ENCODE measurements at regions not wholly inside any gene's neighbourhood (a gene's known extent, or its start where the extent isn't known, plus 50 kb on each side); places are given as distances from the start of the nearest gene placed in this dataset.

- no peak for DNase-seq (ENCODE audit: low spot score)
Observed at GRCh38 chr9:85204176-85204575, 534.6 kb downstream of the NTRK2 start.

DNA sequence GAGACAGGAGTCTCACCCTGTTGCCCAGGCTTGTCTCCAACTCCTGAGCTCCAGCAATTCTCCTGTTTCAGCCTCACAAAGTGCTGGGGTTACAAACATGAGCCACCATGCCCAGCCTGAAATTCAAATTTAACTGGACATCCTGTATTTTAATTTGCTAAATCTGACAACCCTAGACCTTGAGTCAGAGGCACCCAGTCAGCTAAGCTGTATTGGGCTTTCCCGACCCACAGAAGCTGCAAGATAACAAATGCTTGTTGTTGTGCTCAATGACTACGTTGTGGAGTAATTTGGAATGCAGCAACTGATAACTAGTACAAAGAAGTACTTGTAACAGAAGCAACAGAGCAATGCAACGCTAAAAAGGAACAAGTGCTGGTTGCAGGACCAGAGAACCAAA lies 533.1 kb downstream of the NTRK2 start:
- no peak overlapping the region for H2BK12ac ChIP-seq (ENCODE audit: low read length)
- no peak overlapping the region for H2BK120ac ChIP-seq (ENCODE audit: low read depth, low read length)
- H3K4me1 ChIP-seq (ENCODE audit: control insufficient read depth in 2 of 2, insufficient read depth in 1 of 2, low read depth in 1 of 2, low read length in 2 of 2): no peaks in the 10 kb centered on the region
- H2AFZ ChIP-seq (ENCODE audit: low read length): no peak overlapping the region
- H3K4me3 ChIP-seq (ENCODE audit: low read length in 2 of 2): no peak overlapping the region
- H2AK5ac ChIP-seq (ENCODE audit: low read depth, low read length): no peak overlapping the region
- no CpG with 5 or more reads among the region's 3 CpGs for whole genome bisulfite sequencing, 2 donors (ENCODE audit: extremely low coverage in 2 of 2, insufficient read length in 2 of 2, insufficient replicate concordance in 1 of 2)
- no peak overlapping the region for H2BK5ac ChIP-seq (ENCODE audit: low read length)
- H4K8ac ChIP-seq (ENCODE audit: low read depth, low read length): no peak overlapping the region
- H2BK15ac ChIP-seq (ENCODE audit: low read length): no peak overlapping the region
- H3K4ac ChIP-seq (ENCODE audit: low read length): no peak overlapping the region
- no peak overlapping the region for H3K14ac ChIP-seq (ENCODE audit: low read length)
- H3K4me2 ChIP-seq (ENCODE audit: insufficient read depth, low read length, poor library complexity, severe bottlenecking): no peak overlapping the region
- no peaks in the 10 kb centered on the region for H3K79me1 ChIP-seq (ENCODE audit: low read depth, low read length)
- no peak overlapping the region for H3K23ac ChIP-seq (ENCODE audit: low read depth, low read length, poor library complexity)
- no peak for DNase-seq (ENCODE audit: low spot score)
- no peaks in the 10 kb centered on the region for H3K36me3 ChIP-seq (replicated peaks in 1 of 2; ENCODE audit: control insufficient read depth in 2 of 2, insufficient read depth in 2 of 2, low read length in 2 of 2)
- H3K18ac ChIP-seq (ENCODE audit: low read length): no peak overlapping the region
- H3K27me3 ChIP-seq (ENCODE audit: control insufficient read depth in 3 of 3, insufficient read depth in 3 of 3, low read depth in 1 of 3, low read length in 3 of 3): no peaks in the 10 kb centered on the region
- no peak overlapping the region for H3K9ac ChIP-seq (ENCODE audit: low read depth, low read length, poor library complexity)
- H3K27ac ChIP-seq (replicated peaks; ENCODE audit: low read length): no peak overlapping the region
- no peak overlapping the region for H4K91ac ChIP-seq (ENCODE audit: low read depth, low read length, poor library complexity)
- peaks cover 0 to 2% of the 10 kb centered on the region in 2 donors for H3K9me3 ChIP-seq (replicated peaks in 1 of 2; ENCODE audit: control insufficient read depth in 2 of 2, insufficient read depth in 1 of 2, low read depth in 1 of 2, low read length in 2 of 2)

More at GRCh38 chr9:85204176-85204575, 534.6 kb downstream of the NTRK2 start:
- H3K4ac ChIP-seq (ENCODE audit: low read length): no peak overlapping the region
- no peak overlapping the region for H2BK5ac ChIP-seq (ENCODE audit: low read length)
- H3K27ac ChIP-seq (replicated peaks; ENCODE audit: low read length): no peak overlapping the region
- no peaks in the 10 kb centered on the region for H3K79me1 ChIP-seq (ENCODE audit: low read depth, low read length)
- no peak overlapping the region for H3K14ac ChIP-seq (ENCODE audit: low read length)
- H3K23ac ChIP-seq (ENCODE audit: low read depth, low read length, poor library complexity): no peak overlapping the region
- no peak overlapping the region for H4K91ac ChIP-seq (ENCODE audit: low read depth, low read length, poor library complexity)
- no peaks in the 10 kb centered on the region for H3K4me1 ChIP-seq (ENCODE audit: control insufficient read depth in 2 of 2, insufficient read depth in 1 of 2, low read depth in 1 of 2, low read length in 2 of 2)
- H2AFZ ChIP-seq (ENCODE audit: low read length): no peak overlapping the region
- H3K4me3 ChIP-seq (ENCODE audit: low read length in 2 of 2): no peak overlapping the region
- H3K18ac ChIP-seq (ENCODE audit: low read length): no peak overlapping the region
- H2BK15ac ChIP-seq (ENCODE audit: low read length): no peak overlapping the region
- peaks cover 0 to 2% of the 10 kb centered on the region in 2 donors for H3K9me3 ChIP-seq (replicated peaks in 1 of 2; ENCODE audit: control insufficient read depth in 2 of 2, insufficient read depth in 1 of 2, low read depth in 1 of 2, low read length in 2 of 2)
- no peak overlapping the region for H4K8ac ChIP-seq (ENCODE audit: low read depth, low read length)
- WGBS, 2 donors (ENCODE audit: extremely low coverage in 2 of 2, insufficient read length in 2 of 2, insufficient replicate concordance in 1 of 2): no CpG with 5 or more reads among the region's 3 CpGs
- no peaks in the 10 kb centered on the region for H3K36me3 ChIP-seq (replicated peaks in 1 of 2; ENCODE audit: control insufficient read depth in 2 of 2, insufficient read depth in 2 of 2, low read length in 2 of 2)
- no peak overlapping the region for H3K4me2 ChIP-seq (ENCODE audit: insufficient read depth, low read length, poor library complexity, severe bottlenecking)
- no peak overlapping the region for H3K9ac ChIP-seq (ENCODE audit: low read depth, low read length, poor library complexity)
- no peaks in the 10 kb centered on the region for H3K27me3 ChIP-seq (ENCODE audit: control insufficient read depth in 3 of 3, insufficient read depth in 3 of 3, low read depth in 1 of 3, low read length in 3 of 3)
- H2BK120ac ChIP-seq (ENCODE audit: low read depth, low read length): no peak overlapping the region
- no peak overlapping the region for H2BK12ac ChIP-seq (ENCODE audit: low read length)
- no peak overlapping the region for H2AK5ac ChIP-seq (ENCODE audit: low read depth, low read length)

- no peak overlapping the region for H3K14ac ChIP-seq (ENCODE audit: low read length)
- H3K4me1 ChIP-seq (ENCODE audit: control insufficient read depth in 2 of 2, insufficient read depth in 1 of 2, low read depth in 1 of 2, low read length in 2 of 2): no peaks in the 10 kb centered on the region
- H3K4me2 ChIP-seq (ENCODE audit: insufficient read depth, low read length, poor library complexity, severe bottlenecking): no peak overlapping the region
- no peak overlapping the region for H2BK12ac ChIP-seq (ENCODE audit: low read length)
- H2BK15ac ChIP-seq (ENCODE audit: low read length): no peak overlapping the region
- no peak for DNase-seq (ENCODE audit: low spot score)
- no peak overlapping the region for H3K27ac ChIP-seq (replicated peaks; ENCODE audit: low read length)
- no peak overlapping the region for H3K23ac ChIP-seq (ENCODE audit: low read depth, low read length, poor library complexity)
- no peak overlapping the region for H2BK120ac ChIP-seq (ENCODE audit: low read depth, low read length)
- WGBS, 2 donors (ENCODE audit: extremely low coverage in 2 of 2, insufficient read length in 2 of 2, insufficient replicate concordance in 1 of 2): no CpG with 5 or more reads among the region's 3 CpGs
- no peaks in the 10 kb centered on the region for H3K36me3 ChIP-seq (replicated peaks in 1 of 2; ENCODE audit: control insufficient read depth in 2 of 2, insufficient read depth in 2 of 2, low read length in 2 of 2)
- peaks cover 0 to under 1% of the 10 kb centered on the region in 2 donors for H3K9me3 ChIP-seq (replicated peaks in 1 of 2; ENCODE audit: control insufficient read depth in 2 of 2, insufficient read depth in 1 of 2, low read depth in 1 of 2, low read length in 2 of 2)
- no peaks in the 10 kb centered on the region for H3K79me1 ChIP-seq (ENCODE audit: low read depth, low read length)
- no peak overlapping the region for H4K91ac ChIP-seq (ENCODE audit: low read depth, low read length, poor library complexity)
- no peak overlapping the region for H2BK5ac ChIP-seq (ENCODE audit: low read length)
- H3K4ac ChIP-seq (ENCODE audit: low read length): no peak overlapping the region
- no peak overlapping the region for H4K8ac ChIP-seq (ENCODE audit: low read depth, low read length)
- H3K9ac ChIP-seq (ENCODE audit: low read depth, low read length, poor library complexity): no peak overlapping the region
- H2AK5ac ChIP-seq (ENCODE audit: low read depth, low read length): no peak overlapping the region
- no peak overlapping the region for H2AFZ ChIP-seq (ENCODE audit: low read length)
- no peak overlapping the region for H3K18ac ChIP-seq (ENCODE audit: low read length)
- H3K4me3 ChIP-seq (ENCODE audit: low read length in 2 of 2): no peak overlapping the region
- H3K27me3 ChIP-seq (ENCODE audit: control insufficient read depth in 3 of 3, insufficient read depth in 3 of 3, low read depth in 1 of 3, low read length in 3 of 3): no peaks in the 10 kb centered on the region
Observed at GRCh38 chr9:85200726-85201404, 531.3 kb downstream of the NTRK2 start.

- Histone ChIP-seq H3K18ac (ENCODE audit: low read length) (no peak overlapping the region), H3K4ac (ENCODE audit: low read length) (no peak overlapping the region), H3K23ac (ENCODE audit: low read depth, low read length, poor library complexity) (no peak overlapping the region), H2AK5ac (ENCODE audit: low read depth, low read length) (no peak overlapping the region), H3K4me1 (ENCODE audit: control insufficient read depth in 2 of 2, insufficient read depth in 1 of 2, low read depth in 1 of 2, low read length in 2 of 2) (no peaks in the 10 kb centered on the region), H3K14ac (ENCODE audit: low read length) (no peak overlapping the region), H4K91ac (ENCODE audit: low read depth, low read length, poor library complexity) (no peak overlapping the region), H3K9ac (ENCODE audit: low read depth, low read length, poor library complexity) (no peak overlapping the region), H3K36me3 (replicated peaks in 1 of 2; ENCODE audit: control insufficient read depth in 2 of 2, insufficient read depth in 2 of 2, low read length in 2 of 2) (no peaks in the 10 kb centered on the region), H3K27me3 (ENCODE audit: control insufficient read depth in 3 of 3, insufficient read depth in 3 of 3, low read depth in 1 of 3, low read length in 3 of 3) (no peaks in the 10 kb centered on the region), H3K4me3 (ENCODE audit: low read length in 2 of 2) (no peak overlapping the region), H2BK15ac (ENCODE audit: low read length) (no peak overlapping the region), H2BK12ac (ENCODE audit: low read length) (no peak overlapping the region), H2BK5ac (ENCODE audit: low read length) (no peak overlapping the region), H3K9me3 (replicated peaks in 1 of 2; ENCODE audit: control insufficient read depth in 2 of 2, insufficient read depth in 1 of 2, low read depth in 1 of 2, low read length in 2 of 2) (no peaks in the 10 kb centered on the region), H3K4me2 (ENCODE audit: insufficient read depth, low read length, poor library complexity, severe bottlenecking) (no peak overlapping the region), H4K8ac (ENCODE audit: low read depth, low read length) (no peak overlapping the region), H2AFZ (ENCODE audit: low read length) (no peak overlapping the region), H3K27ac (replicated peaks; ENCODE audit: low read length) (no peak overlapping the region), H3K79me1 (ENCODE audit: low read depth, low read length) (no peaks in the 10 kb centered on the region), H2BK120ac (ENCODE audit: low read depth, low read length) (no peak overlapping the region)
- no peak for DNase-seq (ENCODE audit: low spot score)
- WGBS, 2 donors (ENCODE audit: extremely low coverage in 2 of 2, insufficient read length in 2 of 2, insufficient replicate concordance in 1 of 2): no CpG with 5 or more reads among the region's 1 CpG
Observed at GRCh38 chr9:85199866-85200495, 530.5 kb downstream of the NTRK2 start.

Measured in neuronal stem cell (in vitro differentiated cells).